K562 (cell line): ENCODE measurements at regions not wholly inside any gene's neighbourhood (a gene's known extent, or its start where the extent isn't known, plus 50 kb on each side); places are given as distances from the start of the nearest gene placed in this dataset.

ENCODE experiments used
- ATAC-seq: fragments of 200-7000 bp; cut with Tn5 transposase; 3 replicates; pipeline ENCODE4 v1.9.1; 2020; ENCODE audit warnings: moderate library complexity
- BruUV-seq: library from RNA; stranded (reverse); fragments of 400-500 nt; replicated peaks from 2 replicates; lab custom pipeline; 2021; lab: Mats Ljungman, UMichigan
- CTCF ChIA-PET: fragments of 300-600 bp; formaldehyde crosslinking; extraction: SDS; loops from one replicate; lab custom pipeline; 2021; ENCODE audit warnings: low intra/inter-chr PET ratio; lab: Yijun Ruan, JAX
- POLR2A ChIA-PET: fragments of 300-600, 350-650 bp; sonication (Branson Sonifier 250); formaldehyde crosslinking; extraction: SDS; loops from one replicate; lab custom pipeline; 2021; ENCODE audit warnings: antibody characterized with exemption, inconsistent platforms; lab: Yijun Ruan, JAX
- DNase-seq, 4 experiments: peaks; one replicate each; pipeline versions ENCODE4 v3.0.0 to v3.0.0-alpha.2; 2011 to 2018; ENCODE audit warnings: low spot score in 3 of 4, mixed read lengths in 3 of 4; ENCODE audit errors: extremely low read depth in 1 of 4
- FAIRE-seq: peaks from 2 replicates; lab custom pipeline; 2011; peaks lifted over from hg19 to GRCh38; lab: Jason Lieb, UNC
- H2AFZ ChIP-seq: 2 replicates; pipeline ENCODE4 v1.6.0; 2011; ENCODE audit warnings: low read depth, low read length, control low read depth, inconsistent platforms
- H3K27ac ChIP-seq: fragments of 200-600 bp; 3 replicates; pipeline ENCODE4 v1.8.0; 2011; ENCODE audit warnings: low read depth, mild to moderate bottlenecking, control low read depth, inconsistent platforms, low read length, moderate library complexity, mixed read lengths; ENCODE audit errors: extremely low read depth
- H3K27me3 ChIP-seq, 2 experiments: fragments of 300-600 bp in 1 of 2; 2 replicates in 1 of 2; 3 replicates in 1 of 2; pipeline versions ENCODE4 v1.6.0 to v1.8.0; 2011; ENCODE audit warnings: inconsistent platforms in 2 of 2, low read length in 2 of 2, mild to moderate bottlenecking in 1 of 2, mixed read lengths in 1 of 2, moderate library complexity in 1 of 2; ENCODE audit not compliant: control insufficient read depth in 2 of 2, insufficient read depth in 2 of 2
- H3K36me3 ChIP-seq: fragments of 300-600 bp; 3 replicates; pipeline ENCODE4 v1.8.0; 2011; ENCODE audit warnings: mild to moderate bottlenecking, low read length, inconsistent platforms; ENCODE audit not compliant: control insufficient read depth, insufficient read depth
- H3K4me1 ChIP-seq, 2 experiments: fragments of 200-600 bp in 1 of 2; replicated peaks in 1 of 2; 2 replicates in 1 of 2; 3 replicates in 1 of 2; pipeline versions ENCODE4 v1.5.1 to v1.8.0; 2011; ENCODE audit warnings: inconsistent platforms in 2 of 2, low read length in 2 of 2, mild to moderate bottlenecking in 1 of 2, mixed read lengths in 1 of 2, moderate library complexity in 1 of 2; ENCODE audit not compliant: control insufficient read depth in 2 of 2, insufficient read depth in 2 of 2
- H3K4me2 ChIP-seq: 2 replicates; pipeline ENCODE4 v1.6.1; 2011; ENCODE audit warnings: low read length, control low read depth, inconsistent platforms, mixed read lengths; ENCODE audit not compliant: insufficient read depth
- H3K4me3 ChIP-seq: fragments of 200-600 bp; sonication (generic), shearing (Covaris generic); 2 replicates; pipeline ENCODE4 v1.5.1; 2016; ENCODE audit warnings: control low read depth, inconsistent platforms
- H3K79me2 ChIP-seq: fragments of 200-600 bp; 3 replicates; pipeline ENCODE4 v1.8.0; 2011; ENCODE audit warnings: low read length, inconsistent platforms; ENCODE audit not compliant: control insufficient read depth, insufficient read depth
- H3K9ac ChIP-seq, 2 experiments: 2 replicates each; pipeline versions ENCODE4 v1.6.0 to v1.6.1; 2011; ENCODE audit warnings: low read depth in 2 of 2, low read length in 2 of 2, control low read depth in 1 of 2, inconsistent platforms in 1 of 2, mild to moderate bottlenecking in 1 of 2, mixed read lengths in 1 of 2; ENCODE audit not compliant: insufficient read depth in 1 of 2
- H3K9me1 ChIP-seq: one replicate; pipeline ENCODE4 v1.6.0; 2011; ENCODE audit warnings: inconsistent platforms, mild to moderate bottlenecking, low read length, moderate library complexity; ENCODE audit not compliant: control insufficient read depth, insufficient read depth
- H3K9me3 ChIP-seq: replicated peaks from 2 replicates; pipeline ENCODE4 v1.5.1; 2011; ENCODE audit warnings: low read depth, low read length, inconsistent platforms; ENCODE audit not compliant: control insufficient read depth, insufficient read depth
- H4K20me1 ChIP-seq: replicated peaks from 2 replicates; pipeline ENCODE4 v1.6.1; 2011; ENCODE audit warnings: low read length, inconsistent platforms, mixed read lengths; ENCODE audit not compliant: control insufficient read depth, insufficient read depth
- ASH1L ChIP-seq: fragments of 450-650 bp; IDR thresholded peaks from 2 replicates; pipeline ENCODE4 v1.6.1; 2018; ENCODE audit warnings: borderline replicate concordance, mild to moderate bottlenecking, low read depth; ENCODE audit not compliant: partially characterized antibody
- BRD9 ChIP-seq: fragments of 450-650 bp; IDR thresholded peaks from 2 replicates; pipeline ENCODE4 v1.6.1; 2018; ENCODE audit warnings: low read depth; ENCODE audit not compliant: partially characterized antibody
- CBX2 ChIP-seq: fragments of 200-600 bp; sonication (generic); IDR thresholded peaks from one replicate; pipeline ENCODE4 v1.6.1; 2012; ENCODE audit warnings: mild to moderate bottlenecking, low read length, inconsistent platforms; ENCODE audit not compliant: insufficient read depth, poor library complexity, severe bottlenecking
- CREM ChIP-seq: IDR thresholded peaks from 2 replicates; pipeline ENCODE4 v1.6.1; 2014; ENCODE audit warnings: antibody characterized with exemption, low read depth
- GABPA ChIP-seq: fragments of 200-800 bp; sonication (Bioruptor generic); conservative IDR thresholded peaks from 2 replicates; pipeline ENCODE4 v1.6.1; 2016; ENCODE audit warnings: low read depth, missing genetic modification characterization, missing compliant biosample characterization
- HCFC1 ChIP-seq: IDR thresholded peaks from 2 replicates; pipeline ENCODE4 v1.6.1; 2012; ENCODE audit warnings: low read depth, low read length, improper control_type of control experiment
- HDAC8 ChIP-seq: fragments of 450-650 bp; IDR thresholded peaks from 2 replicates; pipeline ENCODE4 v1.6.1; 2016; ENCODE audit warnings: mild to moderate bottlenecking, missing genetic modification characterization, moderate library complexity, missing compliant biosample characterization
- KDM4B ChIP-seq, 2 experiments: fragments of 450-650 bp in 1 of 2; sonication (generic) in 1 of 2; IDR thresholded peaks; 2 replicates each; pipeline ENCODE4 v1.6.1; 2016 to 2017; ENCODE audit warnings: borderline replicate concordance in 2 of 2, antibody characterized with exemption in 1 of 2, low read depth in 1 of 2, mild to moderate bottlenecking in 1 of 2
- MAFG ChIP-seq: fragments of 450-650 bp; conservative IDR thresholded peaks from 2 replicates; pipeline ENCODE4 v1.6.1; 2016; ENCODE audit warnings: missing genetic modification characterization, missing compliant biosample characterization
- NUFIP1 ChIP-seq: fragments of 450-650 bp; IDR thresholded peaks from 2 replicates; pipeline ENCODE4 v1.6.1; 2018; ENCODE audit not compliant: partially characterized antibody
- PRMT5 ChIP-seq: sonication (generic); formaldehyde crosslinking; IDR thresholded peaks from 2 replicates; pipeline ENCODE4 v1.5.0; 2020; ENCODE audit warnings: missing genetic modification reagents
- SPI1 ChIP-seq: IDR thresholded peaks from 2 replicates; pipeline ENCODE4 v1.6.1; 2011; ENCODE audit warnings: low read depth, low read length, control low read depth, borderline replicate concordance
- STAG1 ChIP-seq: sonication (generic); formaldehyde crosslinking; IDR thresholded peaks from 2 replicates; pipeline ENCODE4 v1.5.0; 2020; ENCODE audit warnings: missing genetic modification reagents, borderline replicate concordance
- TEAD2 ChIP-seq: fragments of 450-650 bp; IDR thresholded peaks from 2 replicates; pipeline ENCODE4 v1.6.1; 2016; ENCODE audit warnings: missing genetic modification characterization, control low read depth, missing compliant biosample characterization
- ZNF76 ChIP-seq: fragments of 250-450 bp; sonication (Bioruptor Pico); IDR thresholded peaks from 2 replicates; pipeline ENCODE4 v1.4.0; 2020; ENCODE audit warnings: mild to moderate bottlenecking, moderate library complexity, borderline replicate concordance
- WGBS: fragments of 100-300 bp; shearing (Covaris generic); methylation state at CpG from one replicate; pipeline ENCODE4 v1.1.6; 2016; ENCODE audit warnings: low coverage, mixed read lengths; ENCODE audit not compliant: insufficient coverage; ENCODE audit errors: missing lambda C conversion rate; 5-methylcytosine and 5-hydroxymethylcytosine counted together
- in situ Hi-C: fragments of 300-500 bp; cut with MboI; formaldehyde crosslinking; loops from 4 replicates; pipeline ENCODE4 v1.15.0; 2018; ENCODE audit warnings: inconsistent platforms, mixed read lengths
- intact Hi-C: fragments of 100-400 bp; cut with micrococcal nuclease; formaldehyde crosslinking; loops from 2 replicates; pipeline ENCODE4 v1.14.2; 2022
- TF ChIP-seq, protein P1 (sequence below): fragments of 250-450 bp; sonication (Bioruptor Pico); IDR thresholded peaks from 2 replicates; pipeline ENCODE4 v1.8.0; 2022; ENCODE audit warnings: moderate library complexity, mild to moderate bottlenecking, inconsistent platforms
- TF ChIP-seq, protein P2 (sequence below): IDR thresholded peaks from 3 replicates; pipeline ENCODE4 v1.6.1; 2011; ENCODE audit warnings: borderline replicate concordance, mild to moderate bottlenecking; ENCODE audit not compliant: insufficient read length, insufficient read depth
- TF ChIP-seq, protein P3 (sequence below): fragments of 450-650 bp; formaldehyde crosslinking; IDR thresholded peaks from 2 replicates; pipeline ENCODE4 v1.4.0; 2020; ENCODE audit warnings: mild to moderate bottlenecking, mixed read lengths

DNA sequence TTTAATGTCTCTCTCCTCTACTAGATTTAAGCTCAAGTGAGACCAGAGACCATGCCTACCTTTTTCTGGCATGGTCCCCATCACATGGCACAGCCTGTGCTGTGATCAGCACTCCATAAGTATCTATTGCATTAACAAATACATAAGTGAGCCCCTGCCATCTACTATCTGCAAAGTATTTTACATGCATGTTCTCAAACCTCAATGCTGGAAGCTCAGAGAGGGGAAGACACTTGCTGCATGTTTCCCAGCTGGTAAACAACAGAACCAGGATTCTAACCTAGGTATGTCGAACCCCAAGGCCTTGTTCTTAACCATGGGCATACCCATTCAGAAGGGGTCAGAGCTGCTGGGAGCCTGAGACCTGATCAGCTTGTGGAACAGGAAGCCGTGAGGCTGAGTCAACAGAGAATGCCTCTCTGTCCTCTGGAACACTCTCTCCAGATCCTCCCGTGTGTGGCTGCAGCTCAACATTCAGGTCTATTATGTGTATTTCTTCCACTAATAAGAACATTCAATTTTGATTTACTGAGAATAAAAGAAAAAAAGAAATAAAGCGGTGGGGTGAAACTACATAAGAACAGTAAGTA, 232.5 kb upstream of the MSX2 start:
- no peak for FAIRE-seq
- intact Hi-C loops (no loop called here), in situ Hi-C loops (no loop called here)
- H3K4me3 ChIP-seq: no peak overlapping the region
- no peak for ATAC-seq
- no peaks in the 10 kb centered on the region for H4K20me1 ChIP-seq
- BruUV-seq: no TSS peak
- H3K36me3 ChIP-seq: no peaks in the 10 kb centered on the region
- 4% methylated on average over 4 of the region's 4 CpGs for WGBS
- H3K4me1 ChIP-seq: no peaks in the 10 kb centered on the region; a peak in 1 of 5 replicates
- H3K79me2 ChIP-seq: no peaks in the 10 kb centered on the region
- CTCF ChIA-PET: no interaction called here
- no peak overlapping the region for H3K4me2 ChIP-seq
- no peak overlapping the region for H3K27ac ChIP-seq
- POLR2A ChIA-PET: interaction anchor here (0.6 kb wide), 1 partner anchor 1409 kb away, joined by 3 read pairs; no protein-coding TSS in a partner anchor
- peaks cover 11 to 15% of the 10 kb centered on the region in 2 experiments; a peak in 3 of 5 replicates for H3K27me3 ChIP-seq
- no peaks in the 10 kb centered on the region for H3K9me1 ChIP-seq
- H3K9ac ChIP-seq: no peak overlapping the region
- DNase-seq: no peak
- H2AFZ ChIP-seq: no peak overlapping the region
- H3K9me3 ChIP-seq: no peaks in the 10 kb centered on the region
- TF ChIP-seq STAG1 (CRISPR knock-in tag) (no peak), ASH1L (no peak), TEAD2 (tag) (no peak), MAFG (tag) (no peak), HCFC1 (no peak), ZNF76 (CRISPR knock-in tag) (no peak), KDM4B (IDR thresholded peaks at IDR 0.05; ENCODE audit: borderline replicate concordance in 2 of 2, low read depth in 1 of 2) (no peak), BRD9 (no peak), CBX2 (no peak), PRMT5 (no peak), GABPA (no peak), CREM (no peak), SPI1 (no peak), NUFIP1 (no peak), HDAC8 (tag) (no peak)
- TF ChIP-seq, protein P1, sequence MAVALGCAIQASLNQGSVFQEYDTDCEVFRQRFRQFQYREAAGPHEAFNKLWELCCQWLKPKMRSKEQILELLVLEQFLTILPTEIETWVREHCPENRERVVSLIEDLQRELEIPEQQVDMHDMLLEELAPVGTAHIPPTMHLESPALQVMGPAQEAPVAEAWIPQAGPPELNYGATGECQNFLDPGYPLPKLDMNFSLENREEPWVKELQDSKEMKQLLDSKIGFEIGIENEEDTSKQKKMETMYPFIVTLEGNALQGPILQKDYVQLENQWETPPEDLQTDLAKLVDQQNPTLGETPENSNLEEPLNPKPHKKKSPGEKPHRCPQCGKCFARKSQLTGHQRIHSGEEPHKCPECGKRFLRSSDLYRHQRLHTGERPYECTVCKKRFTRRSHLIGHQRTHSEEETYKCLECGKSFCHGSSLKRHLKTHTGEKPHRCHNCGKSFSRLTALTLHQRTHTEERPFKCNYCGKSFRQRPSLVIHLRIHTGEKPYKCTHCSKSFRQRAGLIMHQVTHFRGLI (CRISPR knock-in tag): no peak
- TF ChIP-seq, protein P2, sequence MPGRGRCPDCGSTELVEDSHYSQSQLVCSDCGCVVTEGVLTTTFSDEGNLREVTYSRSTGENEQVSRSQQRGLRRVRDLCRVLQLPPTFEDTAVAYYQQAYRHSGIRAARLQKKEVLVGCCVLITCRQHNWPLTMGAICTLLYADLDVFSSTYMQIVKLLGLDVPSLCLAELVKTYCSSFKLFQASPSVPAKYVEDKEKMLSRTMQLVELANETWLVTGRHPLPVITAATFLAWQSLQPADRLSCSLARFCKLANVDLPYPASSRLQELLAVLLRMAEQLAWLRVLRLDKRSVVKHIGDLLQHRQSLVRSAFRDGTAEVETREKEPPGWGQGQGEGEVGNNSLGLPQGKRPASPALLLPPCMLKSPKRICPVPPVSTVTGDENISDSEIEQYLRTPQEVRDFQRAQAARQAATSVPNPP: no peak
- TF ChIP-seq, protein P3, sequence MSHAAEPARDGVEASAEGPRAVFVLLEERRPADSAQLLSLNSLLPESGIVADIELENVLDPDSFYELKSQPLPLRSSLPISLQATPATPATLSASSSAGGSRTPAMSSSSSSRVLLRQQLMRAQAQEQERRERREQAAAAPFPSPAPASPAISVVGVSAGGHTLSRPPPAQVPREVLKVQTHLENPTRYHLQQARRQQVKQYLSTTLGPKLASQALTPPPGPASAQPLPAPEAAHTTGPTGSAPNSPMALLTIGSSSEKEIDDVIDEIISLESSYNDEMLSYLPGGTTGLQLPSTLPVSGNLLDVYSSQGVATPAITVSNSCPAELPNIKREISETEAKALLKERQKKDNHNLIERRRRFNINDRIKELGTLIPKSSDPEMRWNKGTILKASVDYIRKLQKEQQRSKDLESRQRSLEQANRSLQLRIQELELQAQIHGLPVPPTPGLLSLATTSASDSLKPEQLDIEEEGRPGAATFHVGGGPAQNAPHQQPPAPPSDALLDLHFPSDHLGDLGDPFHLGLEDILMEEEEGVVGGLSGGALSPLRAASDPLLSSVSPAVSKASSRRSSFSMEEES (CRISPR knock-in tag): no peak
